ENCODE measurements at regions not wholly inside any gene's neighbourhood (a gene's known extent, or its start where the extent isn't known, plus 50 kb on each side); places are given as distances from the start of the nearest gene placed in this dataset.

GRCh38 chr6:117022774-117023173 is 145.7 kb downstream of the RFX6 start:
- DNase-seq = no peak
- no peaks in the 10 kb centered on the region for H3K27me3 ChIP-seq
- no peaks in the 10 kb centered on the region for H3K4me1 ChIP-seq
- TF ChIP-seq CTCF (IDR thresholded peaks at IDR 0.05) (no peak), POLR2A (IDR thresholded peaks at IDR 0.05) (no peak)
- no peaks in the 10 kb centered on the region for H3K9me3 ChIP-seq
- no peak overlapping the region for H3K27ac ChIP-seq
- no peaks in the 10 kb centered on the region for H3K36me3 ChIP-seq
- H3K4me3 ChIP-seq = no peak overlapping the region

- no peaks in the 10 kb centered on the region for H3K27me3 ChIP-seq
- no peaks in the 10 kb centered on the region for H3K36me3 ChIP-seq
- H3K4me1 ChIP-seq = no peaks in the 10 kb centered on the region
- DNase-seq = no peak
- no peak overlapping the region for H3K4me3 ChIP-seq
- no peak for TF ChIP-seq POLR2A (IDR thresholded peaks at IDR 0.05)
- no peak for TF ChIP-seq CTCF (IDR thresholded peaks at IDR 0.05)
- H3K9me3 ChIP-seq = no peaks in the 10 kb centered on the region
- no peak overlapping the region for H3K27ac ChIP-seq
Observed at GRCh38 chr6:117025310-117025709, 148.3 kb downstream of the RFX6 start.

GRCh38 chr6:117028256-117028655 is 151.2 kb downstream of the RFX6 start:
- no peaks in the 10 kb centered on the region for H3K27me3 ChIP-seq
- TF ChIP-seq CTCF (IDR thresholded peaks at IDR 0.05) (no peak), POLR2A (IDR thresholded peaks at IDR 0.05) (no peak)

GRCh38 chr6:117034547-117034946 is 157.5 kb downstream of the RFX6 start:
- no peaks in the 10 kb centered on the region for H3K9me3 ChIP-seq
- TF ChIP-seq CTCF (IDR thresholded peaks at IDR 0.05) = no peak
- TF ChIP-seq POLR2A (IDR thresholded peaks at IDR 0.05) = no peak

More at GRCh38 chr6:117028256-117028655, 151.2 kb downstream of the RFX6 start:
- no peak overlapping the region for H3K4me3 ChIP-seq
- no peaks in the 10 kb centered on the region for H3K4me1 ChIP-seq
- H3K9me3 ChIP-seq = no peaks in the 10 kb centered on the region
- no peak for DNase-seq
- no peaks in the 10 kb centered on the region for H3K36me3 ChIP-seq
- H3K27ac ChIP-seq = no peak overlapping the region

GRCh38 chr6:117034971-117035370 is 157.9 kb downstream of the RFX6 start:
- Histone ChIP-seq H3K27me3 (no peaks in the 10 kb centered on the region), H3K9me3 (no peaks in the 10 kb centered on the region), H3K4me1 (no peaks in the 10 kb centered on the region), H3K4me3 (no peak overlapping the region), H3K27ac (no peak overlapping the region), H3K36me3 (no peaks in the 10 kb centered on the region)
- no peak for DNase-seq
- no peak for TF ChIP-seq CTCF (IDR thresholded peaks at IDR 0.05)
- TF ChIP-seq POLR2A (IDR thresholded peaks at IDR 0.05) = no peak

More at GRCh38 chr6:117034547-117034946, 157.5 kb downstream of the RFX6 start:
- H3K4me3 ChIP-seq = no peak overlapping the region
- no peaks in the 10 kb centered on the region for H3K4me1 ChIP-seq
- H3K27ac ChIP-seq = no peak overlapping the region
- H3K27me3 ChIP-seq = no peaks in the 10 kb centered on the region
- DNase-seq = no peak
- no peaks in the 10 kb centered on the region for H3K36me3 ChIP-seq

- no peak for DNase-seq
- Histone ChIP-seq H3K9me3 (no peaks in the 10 kb centered on the region), H3K36me3 (no peaks in the 10 kb centered on the region), H3K4me1 (no peaks in the 10 kb centered on the region), H3K27ac (no peak overlapping the region), H3K27me3 (no peaks in the 10 kb centered on the region), H3K4me3 (no peak overlapping the region)
- TF ChIP-seq CTCF (IDR thresholded peaks at IDR 0.05) = no peak
- no peak for TF ChIP-seq POLR2A (IDR thresholded peaks at IDR 0.05)
Observed at GRCh38 chr6:117050301-117050700, 173.3 kb downstream of the RFX6 start.

All from Peyer's patch (tissue), 4 donors.